Calu3 (cell line): ENCODE measurements at regions not wholly inside any gene's neighbourhood (a gene's known extent, or its start where the extent isn't known, plus 50 kb on each side); places are given as distances from the start of the nearest gene placed in this dataset.
"Not testable (repeated sequence)": the region's sequence is repeated elsewhere in the genome, so short reads cannot be mapped to it uniquely, and the experiment has no call there.

Source experiments
- BruUV-seq: library from RNA; stranded (reverse); fragments of 400-500 nt; replicated peaks from 2 replicates; lab custom pipeline; 2021; lab: Mats Ljungman, UMichigan
- CTCF ChIA-PET: fragments of 300-600 bp; sonication (Branson Sonifier 250); formaldehyde crosslinking; loops from one replicate; lab custom pipeline; 2022; ENCODE audit warnings: antibody characterized with exemption; lab: Charles Lee
- DNase-seq: peaks from one replicate; pipeline ENCODE4 v3.0.0; 2022
- H3K27ac Mint-ChIP-seq: one replicate; pipeline ENCODE4 v1.8.0; 2022; ENCODE audit warnings: mixed read lengths; ENCODE audit not compliant: unreplicated experiment
- H3K27me3 Mint-ChIP-seq: one replicate; pipeline ENCODE4 v1.8.0; 2022; ENCODE audit warnings: mixed read lengths; ENCODE audit not compliant: unreplicated experiment
- H3K36me3 Mint-ChIP-seq: one replicate; pipeline ENCODE4 v1.8.0; 2022; ENCODE audit warnings: mild to moderate bottlenecking, moderate library complexity, mixed read lengths; ENCODE audit not compliant: insufficient read depth, unreplicated experiment
- H3K4me1 Mint-ChIP-seq: one replicate; pipeline ENCODE4 v1.8.0; 2022; ENCODE audit warnings: mild to moderate bottlenecking, low read depth, mixed read lengths; ENCODE audit not compliant: unreplicated experiment
- H3K4me3 Mint-ChIP-seq: one replicate; pipeline ENCODE4 v1.8.0; 2022; ENCODE audit warnings: mild to moderate bottlenecking, low read depth, moderate library complexity, mixed read lengths; ENCODE audit not compliant: unreplicated experiment
- H3K9me3 Mint-ChIP-seq: one replicate; pipeline ENCODE4 v1.8.0; 2022; ENCODE audit warnings: low read depth, mixed read lengths; ENCODE audit not compliant: unreplicated experiment
- CTCF ChIP-seq: fragments of 200-600 bp; IDR thresholded peaks from one replicate; pipeline ENCODE4 v1.8.0; 2022; ENCODE audit warnings: antibody characterized with exemption; ENCODE audit not compliant: unreplicated experiment
- intact Hi-C: fragments of 100-400 bp; cut with micrococcal nuclease; formaldehyde crosslinking; loops from one replicate; pipeline ENCODE4 v1.10.0; 2022; ENCODE audit not compliant: unreplicated experiment

DNA sequence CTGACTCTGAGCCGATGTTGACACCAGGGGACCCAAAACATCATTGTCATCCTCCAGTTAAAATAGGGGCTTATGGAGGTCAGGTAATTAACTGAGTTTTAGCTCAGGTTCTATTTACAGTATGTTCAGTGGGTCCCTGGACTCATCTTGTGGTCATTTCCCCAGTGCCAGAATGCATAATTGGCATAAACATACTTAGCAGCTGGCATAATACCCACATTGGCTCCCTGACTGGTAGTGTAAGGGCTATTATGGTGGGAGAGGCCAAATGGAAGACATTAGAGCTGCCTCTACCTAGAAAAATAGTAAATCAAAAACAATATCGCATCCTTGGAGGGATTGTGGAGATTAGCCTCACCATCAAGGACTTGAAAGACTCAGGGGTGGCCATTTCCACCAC is 350.9 kb downstream of the C12orf75 start:
- H3K4me3 Mint-ChIP-seq: no peak overlapping the region
- intact Hi-C loops: no loop called here
- H3K4me1 Mint-ChIP-seq: no peaks in the 10 kb centered on the region
- BruUV-seq: no TSS peak
- CTCF ChIA-PET: no interaction called here
- no peak for DNase-seq
- H3K27ac Mint-ChIP-seq: no peak overlapping the region
- H3K27me3 Mint-ChIP-seq: peaks cover 61% of the 10 kb centered on the region
- TF ChIP-seq CTCF: no peak
- no peaks in the 10 kb centered on the region for H3K9me3 Mint-ChIP-seq
- H3K36me3 Mint-ChIP-seq: no peaks in the 10 kb centered on the region

DNA sequence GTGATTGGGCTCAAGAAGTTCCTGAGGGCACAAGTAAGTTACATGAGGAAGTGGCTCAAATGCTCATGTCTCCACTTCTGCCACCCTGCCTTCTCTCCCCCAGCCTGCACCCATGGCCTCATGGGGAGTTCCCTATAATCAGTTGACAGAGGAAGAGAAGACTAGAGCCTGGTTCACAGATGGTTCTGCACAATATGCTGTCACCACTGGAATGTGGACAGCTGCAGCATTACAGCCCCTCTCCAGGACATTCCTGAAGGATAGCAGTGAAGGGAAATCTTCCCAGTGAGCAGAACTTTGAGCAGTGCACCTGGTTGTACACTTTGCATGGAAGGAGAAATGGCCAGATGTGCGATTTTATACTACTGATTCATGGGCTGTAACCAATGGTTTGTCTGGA is 352.3 kb downstream of the C12orf75 start:
- H3K36me3 Mint-ChIP-seq, intact Hi-C loops, DNase-seq, H3K9me3 Mint-ChIP-seq, H3K4me3 Mint-ChIP-seq, CTCF ChIA-PET, BruUV-seq, H3K27ac Mint-ChIP-seq, H3K4me1 Mint-ChIP-seq: not testable (repeated sequence)
- H3K27me3 Mint-ChIP-seq: peaks cover 57% of the 10 kb centered on the region

GRCh38 chr12:105683836-105684235 is 353.3 kb downstream of the C12orf75 start:
- H3K4me1 Mint-ChIP-seq, BruUV-seq, intact Hi-C loops, H3K9me3 Mint-ChIP-seq, H3K27ac Mint-ChIP-seq, DNase-seq, H3K4me3 Mint-ChIP-seq, H3K36me3 Mint-ChIP-seq, CTCF ChIA-PET: not testable (repeated sequence)
- peaks cover 62% of the 10 kb centered on the region for H3K27me3 Mint-ChIP-seq

DNA sequence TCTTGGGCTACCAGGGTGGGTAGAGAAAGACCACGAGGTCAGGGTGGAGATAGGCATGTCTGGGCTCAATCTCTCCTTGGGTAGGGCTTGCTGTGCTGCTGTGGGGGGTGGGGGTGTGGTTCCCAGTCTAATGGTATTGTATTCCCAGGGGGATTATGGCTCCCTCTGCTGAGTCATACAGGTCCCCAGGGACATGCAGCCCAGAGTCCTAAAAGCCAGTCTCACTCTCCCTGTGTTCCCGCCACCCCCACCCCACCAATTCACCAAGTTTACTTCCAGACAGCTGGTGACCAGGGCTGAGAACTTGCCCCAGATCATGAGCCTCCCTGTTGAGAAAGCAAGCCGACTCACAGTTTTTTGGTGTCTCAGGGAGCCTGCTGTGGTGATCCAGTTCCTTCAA is 367.6 kb downstream of the C12orf75 start:
- no peak for TF ChIP-seq CTCF
- H3K27me3 Mint-ChIP-seq: peaks cover 34% of the 10 kb centered on the region
- no TSS peak for BruUV-seq
- no peak overlapping the region for H3K27ac Mint-ChIP-seq
- no peaks in the 10 kb centered on the region for H3K4me1 Mint-ChIP-seq
- no peak overlapping the region for H3K4me3 Mint-ChIP-seq
- CTCF ChIA-PET: no interaction called here
- no peaks in the 10 kb centered on the region for H3K36me3 Mint-ChIP-seq
- peaks cover 2% of the 10 kb centered on the region for H3K9me3 Mint-ChIP-seq
- DNase-seq: no peak
- intact Hi-C loops: no loop called here

DNA sequence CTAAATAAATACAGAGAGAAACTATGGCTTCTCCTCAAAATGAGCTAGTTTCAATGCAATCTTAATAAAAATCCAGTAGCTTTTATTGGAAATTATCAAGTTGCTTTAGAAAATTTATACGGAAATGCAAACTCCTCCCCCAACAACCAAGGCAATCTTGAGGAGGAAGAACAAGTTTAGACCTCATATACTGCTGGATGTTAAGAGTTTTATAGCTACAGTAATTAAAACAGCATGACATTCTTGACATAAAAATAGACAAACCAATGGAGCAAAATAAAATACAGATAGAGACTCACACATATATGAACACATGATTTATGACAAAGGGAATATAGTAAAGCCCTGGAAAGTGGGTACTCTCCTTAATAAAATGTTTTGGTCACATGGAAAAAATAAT is 368.7 kb downstream of the C12orf75 start:
- no peaks in the 10 kb centered on the region for H3K36me3 Mint-ChIP-seq

More for the DNA sequence above, 368.7 kb downstream of the C12orf75 start:
- Mint-ChIP-seq H3K4me3 (no peak overlapping the region), H3K27me3 (peaks cover 46% of the 10 kb centered on the region), H3K27ac (no peak overlapping the region), H3K9me3 (peaks cover 2% of the 10 kb centered on the region), H3K4me1 (no peaks in the 10 kb centered on the region)
- BruUV-seq: no TSS peak
- CTCF ChIA-PET: no interaction called here
- no peak for DNase-seq
- intact Hi-C loops: no loop called here
- TF ChIP-seq CTCF: no peak
